Glomerular endothelial cell (primary cell): ENCODE measurements at regions not wholly inside any gene's neighbourhood (a gene's known extent, or its start where the extent isn't known, plus 50 kb on each side); places are given as distances from the start of the nearest gene placed in this dataset.
"Not testable (repeated sequence)": the region's sequence is repeated elsewhere in the genome, so short reads cannot be mapped to it uniquely, and the experiment has no call there.

Source experiments
- DNase-seq: peaks from one replicate; pipeline ENCODE4 v3.0.0-alpha.2; 2011; ENCODE audit warnings: low read depth, low spot score; ENCODE audit errors: extremely low read depth

DNA sequence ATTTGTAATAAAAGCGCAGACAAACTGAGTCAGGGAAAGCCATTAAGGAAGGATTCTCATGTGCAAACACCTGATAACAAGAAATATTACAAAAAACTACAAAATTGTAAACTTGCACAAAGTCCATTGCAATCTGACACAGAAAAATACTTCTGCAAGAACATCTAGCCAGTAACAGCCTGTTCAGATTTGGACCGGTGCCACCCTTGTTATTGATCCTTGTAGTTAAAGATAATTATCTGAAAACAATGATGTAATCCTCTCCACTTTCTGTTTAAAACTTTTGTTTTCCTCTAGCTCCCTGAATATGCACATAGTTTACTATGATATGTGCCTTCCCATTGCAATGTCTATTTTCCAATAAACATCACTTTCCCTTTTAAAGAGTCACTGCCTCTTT is 1090.2 kb downstream of the PLOD2 start:
- DNase-seq: no peak

DNA sequence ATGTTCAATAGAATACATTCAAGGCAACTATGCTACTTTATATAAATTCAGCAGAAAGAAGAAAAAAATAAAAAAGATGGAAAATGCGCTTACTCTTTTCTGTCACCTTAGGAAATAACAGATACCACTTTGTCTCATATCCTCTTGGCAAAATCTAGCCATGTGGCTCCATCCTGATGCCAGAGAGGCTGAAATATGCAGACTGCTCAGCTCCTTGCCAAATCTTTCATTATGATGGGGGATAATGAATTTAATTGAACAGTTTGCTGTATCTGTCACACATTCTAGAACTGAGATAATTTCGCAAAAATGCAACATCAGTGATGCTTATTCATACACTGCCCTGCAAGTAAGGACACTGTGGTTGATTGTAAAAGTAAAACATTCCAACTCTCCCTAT is 1081.5 kb downstream of the PLOD2 start:
- DNase-seq: no peak

DNA sequence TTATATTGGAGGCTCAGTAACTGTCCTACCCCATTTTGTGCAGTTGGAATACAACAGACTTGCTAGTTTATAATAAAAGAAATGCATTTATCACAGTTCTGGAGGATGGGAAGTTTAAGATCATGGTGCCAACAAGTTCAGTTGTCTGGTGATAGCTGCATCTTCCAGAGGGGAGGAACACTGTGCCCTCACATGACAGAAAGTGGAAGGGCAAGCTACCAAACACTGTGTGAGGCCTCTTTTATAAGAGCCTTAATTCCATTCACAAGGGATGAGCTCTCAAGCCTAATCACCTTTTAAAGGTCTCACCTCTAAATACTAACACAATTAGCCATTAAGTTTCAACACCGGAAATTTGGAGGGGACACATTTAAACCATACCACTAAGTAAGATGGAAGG is 1073.9 kb downstream of the PLOD2 start:
- DNase-seq: no peak

DNA sequence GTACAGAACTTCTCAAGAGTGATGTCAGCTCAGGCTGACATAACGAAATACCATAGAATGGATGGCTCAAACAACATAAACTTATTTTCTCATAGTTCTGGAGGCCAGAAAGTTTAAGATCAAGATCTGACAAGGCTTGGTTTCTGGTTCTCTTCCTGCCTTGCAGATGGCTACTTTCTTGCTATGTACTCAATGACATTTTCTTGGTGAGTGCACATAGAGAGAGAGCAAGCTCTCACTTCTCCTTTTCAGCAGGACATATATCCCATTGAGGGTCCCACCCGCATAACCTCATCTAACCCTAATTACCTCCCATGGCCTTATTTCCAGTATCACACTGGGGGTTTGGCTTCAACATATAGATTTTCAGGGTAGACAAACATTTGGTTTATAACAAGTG is 1072.1 kb downstream of the PLOD2 start:
- DNase-seq: no peak

DNA sequence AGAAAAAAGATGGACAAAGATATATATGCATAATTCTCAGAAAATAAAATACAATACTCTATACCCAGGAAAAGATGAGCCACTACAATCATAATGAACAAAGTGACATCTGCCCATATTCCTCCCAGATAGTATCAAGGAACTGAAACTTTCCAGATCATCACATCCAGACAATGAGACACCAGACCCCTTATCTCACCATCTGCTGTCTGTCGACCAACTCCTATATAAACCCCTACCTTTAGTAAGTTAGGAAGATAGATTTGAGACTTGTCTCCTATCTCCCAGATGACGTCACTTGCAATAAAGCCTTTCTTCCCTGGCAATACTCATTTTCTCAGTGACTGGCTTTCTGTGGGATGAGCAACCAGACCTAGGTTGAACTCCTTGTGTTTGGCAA is 1071.6 kb downstream of the PLOD2 start:
- no peak for DNase-seq

DNA sequence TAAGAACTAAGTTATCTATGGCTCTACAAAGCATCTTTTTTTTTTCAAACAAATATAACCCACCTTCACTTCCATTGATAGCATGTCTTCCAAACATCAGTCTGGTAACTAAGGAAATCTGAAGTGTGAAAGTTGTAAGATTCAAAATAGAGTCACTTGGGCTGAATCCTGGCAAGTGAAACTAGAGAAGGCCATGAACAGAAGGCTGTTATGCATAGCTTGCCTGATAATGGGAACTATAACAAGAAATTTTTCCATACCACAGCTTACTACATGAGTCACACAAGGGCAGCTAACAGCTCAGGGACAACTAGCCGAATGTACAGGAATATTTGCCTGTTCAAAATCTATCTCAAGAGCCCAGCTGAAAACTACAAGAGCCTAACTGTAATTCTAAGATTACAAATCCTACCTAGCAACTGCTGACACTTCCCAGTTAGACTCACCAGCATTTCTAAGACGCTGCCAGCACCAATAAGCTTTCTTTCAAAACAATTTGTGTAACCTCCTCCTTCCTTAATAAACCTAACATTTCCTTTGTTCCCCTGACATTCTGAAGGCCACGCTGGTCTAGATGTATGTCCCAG is 1066.5 kb downstream of the PLOD2 start:
- DNase-seq: peak; percentile 25

DNA sequence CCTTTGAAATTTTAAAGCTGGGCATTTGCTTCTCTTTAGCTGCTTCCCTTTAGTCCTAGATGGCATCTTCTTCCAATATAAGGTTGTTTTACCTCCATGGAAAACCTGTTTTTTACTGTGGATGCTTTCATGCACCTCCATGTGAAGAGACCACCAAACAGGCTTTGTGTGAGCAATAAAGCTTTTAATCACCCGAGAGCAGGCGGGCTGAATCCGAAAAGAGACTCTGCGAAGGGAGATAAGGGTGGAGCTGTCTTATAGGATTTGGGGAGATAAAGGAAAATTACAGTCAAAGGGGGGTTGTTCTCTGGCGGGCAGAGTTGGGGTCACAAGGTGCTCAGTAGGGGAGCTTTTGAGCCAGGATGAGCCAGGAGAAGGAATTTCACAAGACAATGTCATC is 1049.8 kb downstream of the PLOD2 start:
- DNase-seq: not testable (repeated sequence)

DNA sequence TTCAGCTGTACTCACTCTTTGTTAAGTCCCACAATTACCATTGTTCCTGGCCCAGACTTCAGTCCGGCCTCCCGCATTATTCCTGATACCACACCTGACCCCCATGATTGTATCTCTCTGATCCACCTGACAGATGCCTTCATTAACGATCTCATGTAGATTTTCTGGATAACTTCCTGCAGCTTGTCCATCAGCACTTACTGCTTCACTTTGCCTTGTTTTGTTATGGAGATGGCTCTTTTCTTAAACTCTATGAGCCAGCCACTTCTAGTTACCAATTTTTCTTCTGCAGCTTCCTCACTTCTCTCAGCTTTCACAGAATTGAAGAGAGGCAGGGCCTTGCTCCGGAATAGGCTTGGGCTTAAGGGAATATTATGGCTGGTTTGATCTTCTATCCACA is 1044.2 kb downstream of the PLOD2 start:
- DNase-seq: no peak

DNA sequence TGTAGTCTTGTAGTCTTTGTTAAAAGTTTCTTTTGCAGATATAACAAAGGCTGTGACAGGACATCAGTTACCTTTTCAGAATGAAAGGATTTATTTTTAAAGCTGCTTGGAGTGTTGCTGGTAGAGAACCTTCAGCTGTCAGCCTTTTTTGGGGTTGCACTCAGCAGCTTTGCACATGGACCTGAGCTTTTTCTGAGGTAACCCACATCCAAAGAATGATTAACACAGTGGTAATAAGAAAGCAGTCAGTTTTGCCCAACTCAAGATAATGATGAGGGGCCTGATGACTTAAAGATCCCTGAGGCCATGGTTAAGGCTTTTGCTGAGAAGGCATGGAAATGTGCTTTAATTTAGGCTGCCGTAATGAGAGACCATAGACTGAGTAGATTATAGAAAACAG is 1042.7 kb downstream of the PLOD2 start:
- DNase-seq: no peak

DNA sequence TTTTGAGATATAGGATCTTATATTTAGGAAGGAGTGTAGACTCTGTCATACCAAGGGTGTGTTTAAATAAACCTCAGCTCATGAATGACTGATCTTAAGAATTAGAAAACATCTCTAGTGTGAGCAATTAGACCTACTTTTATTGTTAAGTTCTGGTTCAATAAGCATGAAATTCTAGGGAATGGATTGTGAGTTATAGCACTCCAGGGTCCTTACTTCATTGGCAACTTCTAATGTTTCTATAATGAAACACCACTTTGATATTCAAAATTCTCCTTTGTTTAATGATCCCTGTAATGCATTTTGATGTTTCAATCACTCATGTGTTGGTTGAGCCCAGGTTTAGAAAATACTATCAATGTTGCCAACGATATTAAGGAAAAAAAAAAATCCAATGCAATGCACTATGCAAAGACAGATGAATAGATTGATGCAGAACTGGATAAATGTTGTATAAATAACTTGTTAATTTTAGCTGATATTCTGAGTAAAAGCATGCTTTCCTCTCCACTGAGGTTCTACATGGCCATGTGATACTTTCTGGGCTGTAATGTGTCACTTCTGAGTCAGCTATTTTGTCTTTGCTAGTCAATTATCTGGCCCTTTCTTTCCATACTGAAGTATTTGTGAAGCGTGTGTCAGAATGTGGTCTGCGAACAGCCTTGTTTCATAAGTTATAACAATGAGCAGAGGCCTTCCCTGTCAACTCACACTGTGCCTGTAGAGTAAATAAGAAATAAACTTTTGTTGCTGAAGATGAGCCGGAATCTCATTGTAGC is 1035.9 kb downstream of the PLOD2 start:
- no peak for DNase-seq

DNA sequence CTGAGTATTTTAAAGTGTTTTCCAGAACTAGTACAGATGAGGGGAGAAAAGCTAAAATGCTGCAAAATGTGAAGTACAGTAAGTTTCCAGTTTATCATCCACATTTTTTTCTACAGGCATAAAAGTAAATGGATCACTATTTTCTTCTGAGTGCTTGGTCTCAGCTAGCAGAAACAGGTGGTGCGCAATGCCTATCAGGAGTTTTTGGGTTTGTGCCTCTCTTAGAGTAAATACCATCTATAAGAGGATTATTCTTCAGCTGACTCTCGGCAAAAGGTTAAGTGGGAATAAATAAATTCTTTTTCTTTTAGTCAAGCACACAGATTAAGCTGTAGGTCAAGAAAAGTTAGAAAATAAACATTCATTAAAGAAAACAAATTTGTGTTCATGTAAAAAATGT is 1027.7 kb downstream of the PLOD2 start:
- DNase-seq: no peak

DNA sequence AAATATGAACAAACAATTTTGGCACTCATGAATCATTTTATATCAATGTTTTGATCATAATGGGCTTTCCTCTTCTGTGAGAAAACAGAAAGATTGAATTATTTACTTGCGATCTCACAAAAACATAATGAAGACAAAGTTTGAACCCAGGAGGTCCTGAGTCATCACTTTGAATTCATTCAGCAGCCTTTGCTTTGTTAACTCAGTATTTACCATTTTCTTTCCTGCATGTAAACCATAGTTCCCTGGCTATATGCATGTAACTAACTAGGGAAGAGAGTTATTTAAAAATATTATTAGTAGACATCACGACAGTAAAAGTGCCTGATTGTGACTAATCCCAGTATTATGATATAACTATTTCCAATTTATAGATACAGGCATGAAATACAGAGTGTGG is 1026.2 kb downstream of the PLOD2 start:
- no peak for DNase-seq

DNA sequence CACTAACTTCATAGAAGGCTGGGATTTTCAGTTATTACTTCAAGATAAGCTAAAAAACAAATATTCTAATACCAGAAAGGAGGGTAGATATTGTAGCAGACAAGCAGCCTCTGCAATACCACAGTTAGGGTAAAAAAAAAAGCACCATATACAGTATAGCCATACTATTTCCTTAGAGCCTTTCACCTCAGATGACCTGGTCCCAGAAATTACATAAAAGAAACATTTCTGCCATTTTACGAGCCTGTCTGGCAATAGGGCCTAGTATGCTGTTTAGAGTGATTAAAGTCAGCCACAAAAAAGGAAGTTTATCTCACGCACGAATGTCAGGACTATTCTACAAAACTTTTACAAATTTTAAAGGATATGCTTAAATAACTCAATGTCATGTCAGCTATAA is 1016.6 kb downstream of the PLOD2 start:
- DNase-seq: no peak

DNA sequence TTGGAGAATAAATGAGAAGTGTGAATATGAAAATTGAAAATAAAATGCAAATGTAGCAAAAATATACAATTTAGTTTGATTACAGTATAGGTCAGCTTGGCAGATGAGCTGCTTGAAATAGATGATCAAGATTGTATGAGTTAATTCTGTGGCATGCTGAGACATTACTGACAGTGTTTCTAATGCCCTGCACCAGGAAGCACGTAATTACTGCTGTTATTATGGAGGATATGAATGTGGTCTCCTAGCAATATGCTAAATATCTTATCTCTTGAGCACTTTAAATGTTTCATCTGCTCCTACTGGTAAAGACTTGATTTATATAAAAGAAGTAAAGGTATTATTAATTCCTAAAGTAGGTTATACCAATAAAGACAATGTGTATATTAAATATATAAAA is 1015.5 kb downstream of the PLOD2 start:
- DNase-seq: no peak

DNA sequence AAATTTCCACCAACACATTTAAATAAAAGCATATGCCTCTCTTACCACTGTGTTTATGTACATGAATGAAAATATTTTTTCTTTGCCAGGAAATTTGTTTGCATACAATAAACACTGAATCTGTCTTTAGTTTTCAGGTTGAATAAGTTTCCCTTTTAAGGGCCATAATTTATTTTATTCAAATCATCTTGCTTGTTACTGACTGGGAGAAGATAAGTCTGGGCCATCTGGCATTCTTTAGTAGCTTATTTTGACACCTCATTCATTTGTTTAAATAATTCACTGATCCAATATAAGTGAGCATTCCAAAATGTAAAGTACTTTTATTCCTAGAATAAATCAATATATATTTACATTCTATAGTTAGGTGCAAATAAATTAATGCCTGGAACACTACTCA is 1001.3 kb downstream of the PLOD2 start:
- no peak for DNase-seq

DNA sequence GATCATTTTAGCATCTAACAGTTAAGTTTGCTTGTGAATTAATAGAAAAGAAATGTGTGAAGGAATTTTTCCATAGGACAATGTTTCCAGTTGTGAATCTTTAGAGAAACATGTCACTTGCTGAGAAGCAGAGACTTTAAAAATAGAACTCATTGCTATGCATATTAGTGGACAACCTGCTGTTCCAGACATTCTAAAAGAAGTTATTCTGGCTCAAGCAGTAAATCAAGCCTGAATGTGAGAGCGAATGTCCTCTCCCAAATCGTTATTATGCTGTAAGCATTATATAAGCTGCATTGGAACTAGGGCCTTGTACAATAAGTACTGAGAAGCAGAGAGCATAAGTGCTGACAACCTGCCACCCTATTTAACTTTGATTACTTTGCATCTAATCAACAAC is 990.9 kb downstream of the PLOD2 start:
- DNase-seq: no peak

DNA sequence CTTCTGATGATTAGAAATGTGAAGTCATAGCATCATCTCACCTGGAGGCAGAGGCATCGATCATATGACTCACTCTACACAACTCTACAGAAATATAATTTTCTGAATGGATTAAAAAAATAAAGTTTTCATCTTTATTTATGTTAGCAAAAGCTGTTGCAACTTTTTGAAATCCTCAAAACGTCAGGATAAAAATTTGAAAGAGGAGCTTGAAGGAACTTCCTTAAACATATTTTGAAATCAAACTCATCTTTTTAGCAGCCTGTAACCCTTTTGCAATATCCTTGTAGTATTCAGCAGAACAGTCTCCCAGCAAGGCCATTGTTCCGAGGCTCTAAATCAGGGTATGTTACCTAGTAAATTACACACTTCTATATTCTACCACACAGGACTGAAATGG is 985.4 kb downstream of the PLOD2 start:
- DNase-seq: no peak

DNA sequence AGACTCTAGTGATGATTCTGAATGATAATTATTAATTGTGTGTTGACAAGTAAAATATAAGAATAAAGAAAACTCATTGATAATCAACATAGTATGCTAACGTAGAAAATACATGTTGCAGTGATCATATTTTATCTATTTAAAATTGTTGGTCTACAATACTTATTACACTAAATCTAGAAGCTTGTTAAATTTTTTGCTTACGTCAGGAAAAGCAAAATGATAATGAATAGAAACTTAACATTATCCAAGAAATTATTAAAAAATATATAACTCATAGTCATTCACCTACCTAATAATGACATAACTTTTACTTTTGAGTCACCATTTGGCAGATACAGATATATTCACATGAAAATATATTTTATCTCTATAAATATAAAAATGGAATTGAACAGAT is 984.1 kb downstream of the PLOD2 start:
- DNase-seq: no peak

DNA sequence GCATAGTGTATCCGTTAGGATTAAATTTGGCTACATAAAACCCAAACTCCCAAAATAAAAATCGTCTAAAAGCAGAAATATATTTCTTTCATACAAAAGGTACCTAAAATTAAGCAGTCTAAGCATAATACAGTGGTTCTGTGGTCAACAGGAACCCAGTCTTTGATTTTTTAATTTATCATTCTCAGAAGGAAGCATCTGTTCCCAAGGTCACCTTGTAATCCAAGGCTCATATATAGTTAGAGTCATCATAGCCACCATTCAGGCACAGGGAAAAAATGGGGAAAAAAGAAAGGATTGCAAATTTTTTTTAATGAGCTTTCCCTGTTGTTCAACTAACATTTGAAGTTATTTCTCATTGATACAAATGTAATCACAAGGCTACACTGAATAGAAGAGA is 983.2 kb downstream of the PLOD2 start:
- no peak for DNase-seq

DNA sequence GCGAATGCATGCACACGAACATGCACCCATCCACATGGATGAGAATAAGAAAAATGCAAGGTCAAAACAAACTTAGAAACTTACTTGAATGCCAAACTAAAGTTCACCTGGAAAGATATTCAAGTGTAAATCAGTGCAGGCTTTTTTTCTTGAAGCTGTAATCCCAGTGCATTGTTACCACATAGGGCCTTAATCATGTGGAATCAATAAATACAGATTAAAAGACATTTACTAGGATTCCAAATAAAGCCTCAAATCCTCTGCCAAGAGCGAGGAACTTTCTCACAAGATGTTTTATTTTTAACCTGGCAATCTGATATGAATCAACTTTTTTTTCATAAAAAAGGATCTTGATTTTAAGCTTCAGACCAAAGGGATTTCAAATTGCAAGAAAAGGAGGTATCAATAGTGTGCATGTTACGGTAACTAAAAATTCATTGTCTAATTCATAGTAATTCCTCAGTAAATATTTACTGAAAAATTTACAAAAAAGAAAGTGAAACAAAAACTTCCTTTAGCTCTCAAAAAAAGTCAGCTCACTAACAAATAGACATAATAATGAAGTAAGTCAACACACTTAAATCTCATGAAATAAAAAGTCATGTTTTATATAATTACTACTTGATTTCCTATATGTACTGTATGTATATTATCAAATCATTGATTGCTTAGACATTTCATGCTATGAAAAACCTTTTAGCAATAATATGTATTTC is 978.6 kb downstream of the PLOD2 start:
- no peak for DNase-seq

DNA sequence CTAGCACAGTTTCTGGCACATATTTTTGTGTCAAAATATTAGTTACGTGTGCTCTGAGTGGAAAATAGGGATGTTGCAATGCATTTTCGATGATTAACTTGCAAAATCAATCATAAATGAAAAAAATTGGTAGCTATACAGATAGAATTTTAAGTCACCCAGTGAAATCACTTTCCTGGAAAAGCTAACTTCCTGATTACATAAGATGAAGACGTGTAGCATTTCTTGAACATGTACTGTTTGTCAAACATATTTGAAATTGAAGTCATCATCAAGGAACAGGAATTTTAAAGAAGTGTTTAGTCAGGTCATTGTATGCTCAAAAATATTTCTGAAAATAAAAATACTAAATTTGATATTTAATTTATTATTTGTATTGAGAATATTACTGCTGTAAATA is 977.7 kb downstream of the PLOD2 start:
- DNase-seq: no peak

DNA sequence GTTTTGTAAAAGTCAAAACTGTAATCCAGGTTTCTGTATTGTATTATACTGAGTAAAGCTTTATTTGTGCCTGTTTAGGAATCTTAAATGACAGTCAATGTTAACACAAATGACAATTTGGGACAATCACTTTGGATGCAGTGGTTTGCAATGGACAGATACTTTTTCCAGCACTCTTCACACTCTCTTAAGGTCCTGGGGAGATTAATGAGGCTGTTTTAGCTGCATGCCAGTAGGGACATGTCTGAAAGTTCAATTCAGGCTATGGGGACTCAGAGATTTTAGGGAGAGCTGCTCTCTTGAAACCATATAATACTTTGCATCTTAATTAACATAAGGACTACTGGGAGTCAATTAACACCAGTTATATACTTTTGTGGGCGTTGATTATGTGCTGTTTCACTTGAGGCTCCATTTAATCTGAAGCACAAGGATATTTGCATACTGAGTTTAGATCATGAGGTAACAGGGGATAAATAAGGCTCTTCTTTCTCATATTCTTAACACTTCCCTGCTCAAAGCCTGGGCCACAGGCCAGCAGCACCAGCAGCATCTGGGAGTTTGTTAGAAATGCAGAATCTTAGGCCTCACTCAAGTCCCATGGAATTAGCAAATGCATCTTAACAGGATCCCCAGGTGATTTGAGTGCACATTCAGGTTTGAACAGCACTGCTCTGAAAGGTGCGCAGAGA is 972.8 kb downstream of the PLOD2 start:
- DNase-seq: no peak
